ENCODE measurements at regions not wholly inside any gene's neighbourhood (a gene's known extent, or its start where the extent isn't known, plus 50 kb on each side); places are given as distances from the start of the nearest gene placed in this dataset.

- Histone ChIP-seq H3K4me1 (ENCODE audit: insufficient read depth, low read length) (no peaks in the 10 kb centered on the region), H3K9ac (ENCODE audit: low read length) (no peak overlapping the region), H3K4me2 (ENCODE audit: low read length) (no peak overlapping the region), H3K27ac (ENCODE audit: low read depth, low read length) (no peak overlapping the region), H3K27me3 (ENCODE audit: insufficient read depth, low read length) (no peaks in the 10 kb centered on the region), H3K79me2 (ENCODE audit: insufficient read depth, low read length) (no peaks in the 10 kb centered on the region), H3K9me3 (ENCODE audit: insufficient read depth, low read depth, low read length) (no peaks in the 10 kb centered on the region), H3K4me3 (ENCODE audit: insufficient read depth, low read depth, low read length) (no peak overlapping the region), H4K20me1 (ENCODE audit: insufficient read depth, low read length) (no peaks in the 10 kb centered on the region), H2AFZ (ENCODE audit: low read depth, low read length) (no peak overlapping the region), H3K36me3 (ENCODE audit: insufficient read depth, low read length) (no peaks in the 10 kb centered on the region)
- TF ChIP-seq CTCF (IDR thresholded peaks at IDR 0.05; ENCODE audit: insufficient read depth, low read depth, low read length) (no peak), EZH2 (IDR thresholded peaks at IDR 0.05; ENCODE audit: insufficient read depth, low read length) (no peak)
- Mint-ChIP-seq H3K4me3 (ENCODE audit: unreplicated experiment) (no peak overlapping the region), H3K27ac (ENCODE audit: unreplicated experiment) (no peak overlapping the region), H3K9me3 (ENCODE audit: unreplicated experiment) (no peaks in the 10 kb centered on the region), H3K4me1 (ENCODE audit: low read depth, unreplicated experiment) (no peaks in the 10 kb centered on the region), H3K36me3 (ENCODE audit: low read depth, unreplicated experiment) (no peaks in the 10 kb centered on the region), H3K27me3 (ENCODE audit: low read depth, unreplicated experiment) (no peaks in the 10 kb centered on the region)
- DNase-seq (ENCODE audit: low read depth) (no peak), FAIRE-seq (no peak)
Observed at GRCh38 chr6:98027898-98028297, 744.9 kb upstream of the MMS22L start.

- no peak overlapping the region for H3K27ac ChIP-seq (ENCODE audit: low read depth, low read length)
- FAIRE-seq: no peak
Observed at GRCh38 chr6:98033617-98034016, 750.6 kb upstream of the MMS22L start.

More at GRCh38 chr6:98033617-98034016, 750.6 kb upstream of the MMS22L start:
- Histone ChIP-seq H3K79me2 (ENCODE audit: insufficient read depth, low read length) (no peaks in the 10 kb centered on the region), H3K4me3 (ENCODE audit: insufficient read depth, low read depth, low read length) (no peak overlapping the region), H3K9me3 (ENCODE audit: insufficient read depth, low read depth, low read length) (no peaks in the 10 kb centered on the region), H3K36me3 (ENCODE audit: insufficient read depth, low read length) (no peaks in the 10 kb centered on the region), H3K9ac (ENCODE audit: low read length) (no peak overlapping the region), H4K20me1 (ENCODE audit: insufficient read depth, low read length) (no peaks in the 10 kb centered on the region), H2AFZ (ENCODE audit: low read depth, low read length) (no peak overlapping the region), H3K4me1 (ENCODE audit: insufficient read depth, low read length) (no peaks in the 10 kb centered on the region), H3K4me2 (ENCODE audit: low read length) (no peak overlapping the region), H3K27me3 (ENCODE audit: insufficient read depth, low read length) (no peaks in the 10 kb centered on the region)
- TF ChIP-seq EZH2 (IDR thresholded peaks at IDR 0.05; ENCODE audit: insufficient read depth, low read length) (no peak), CTCF (IDR thresholded peaks at IDR 0.05; ENCODE audit: insufficient read depth, low read depth, low read length) (no peak)
- DNase-seq (ENCODE audit: low read depth): no peak
- no peaks in the 10 kb centered on the region for H3K4me1 Mint-ChIP-seq (ENCODE audit: low read depth, unreplicated experiment)
- no peak overlapping the region for H3K27ac Mint-ChIP-seq (ENCODE audit: unreplicated experiment)
- no peak overlapping the region for H3K4me3 Mint-ChIP-seq (ENCODE audit: unreplicated experiment)
- no peaks in the 10 kb centered on the region for H3K36me3 Mint-ChIP-seq (ENCODE audit: low read depth, unreplicated experiment)
- H3K27me3 Mint-ChIP-seq (ENCODE audit: low read depth, unreplicated experiment): no peaks in the 10 kb centered on the region
- no peaks in the 10 kb centered on the region for H3K9me3 Mint-ChIP-seq (ENCODE audit: unreplicated experiment)
